HG02642 (cell line): ENCODE measurements at regions not wholly inside any gene's neighbourhood (a gene's known extent, or its start where the extent isn't known, plus 50 kb on each side); places are given as distances from the start of the nearest gene placed in this dataset.
"Not testable (repeated sequence)": the region's sequence is repeated elsewhere in the genome, so short reads cannot be mapped to it uniquely, and the experiment has no call there.

Experiments
- ATAC-seq: cut with Tn5 transposase; IDR thresholded peaks from one replicate; pipeline ENCODE4 v1.9.1; 2021; ENCODE audit warnings: mild to moderate bottlenecking; ENCODE audit not compliant: unreplicated experiment, poor library complexity

DNA sequence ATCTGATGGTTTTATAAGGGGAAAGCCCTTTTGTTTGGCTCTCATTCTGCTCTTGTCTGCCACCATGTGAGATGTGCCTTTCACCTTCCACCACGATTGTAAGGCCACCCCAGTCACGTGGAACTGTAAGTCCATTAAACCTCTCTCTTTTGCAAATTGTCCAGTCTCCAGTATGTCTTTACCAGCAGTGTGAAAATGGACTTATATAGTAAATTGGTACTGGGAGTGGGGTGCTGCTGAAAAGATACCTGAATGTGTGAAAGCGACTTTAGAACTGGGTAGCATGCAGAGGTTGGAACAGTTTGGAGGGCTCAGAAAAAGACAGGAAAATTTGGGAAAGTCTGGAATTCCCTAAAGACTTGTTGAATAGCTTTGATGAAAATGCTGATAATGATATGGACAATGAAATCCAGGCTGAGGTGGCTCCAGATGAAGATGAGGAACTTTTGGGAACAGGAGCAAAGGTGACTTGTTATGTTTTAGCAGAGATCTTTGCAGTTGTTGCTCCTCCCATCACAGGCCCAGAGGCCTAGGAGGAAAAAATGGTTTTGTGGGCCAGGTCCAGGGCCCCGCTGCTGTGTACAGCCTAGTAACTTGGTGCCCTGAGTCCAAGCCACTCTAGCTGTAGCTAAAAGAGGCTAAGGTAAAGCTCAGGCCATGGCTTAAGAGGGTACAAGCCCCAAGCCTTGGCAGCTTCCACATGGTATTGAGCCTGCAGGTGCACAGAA lies 275.7 kb upstream of the NPSR1 start:
- ATAC-seq, result no peak

DNA sequence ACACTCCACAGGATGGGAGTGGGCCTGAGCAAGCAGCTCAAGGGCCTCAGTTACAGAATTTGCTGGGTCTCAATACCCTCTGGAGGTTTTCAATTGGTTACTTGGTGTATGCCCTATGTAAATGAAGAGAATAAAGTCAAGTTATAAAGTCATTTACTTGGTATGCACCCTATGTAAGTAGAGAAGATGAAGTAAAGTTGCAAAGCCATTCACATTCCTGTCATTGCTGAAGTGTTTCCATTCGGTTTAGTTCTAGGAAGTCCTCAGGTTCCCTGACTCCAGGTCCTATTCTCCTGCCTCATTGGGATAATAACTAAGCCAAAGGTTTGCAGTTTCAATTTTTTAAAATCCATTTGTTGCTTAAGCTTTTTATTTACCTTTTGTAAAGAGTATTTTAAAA lies 272.6 kb upstream of the NPSR1 start:
- no peak for ATAC-seq

DNA sequence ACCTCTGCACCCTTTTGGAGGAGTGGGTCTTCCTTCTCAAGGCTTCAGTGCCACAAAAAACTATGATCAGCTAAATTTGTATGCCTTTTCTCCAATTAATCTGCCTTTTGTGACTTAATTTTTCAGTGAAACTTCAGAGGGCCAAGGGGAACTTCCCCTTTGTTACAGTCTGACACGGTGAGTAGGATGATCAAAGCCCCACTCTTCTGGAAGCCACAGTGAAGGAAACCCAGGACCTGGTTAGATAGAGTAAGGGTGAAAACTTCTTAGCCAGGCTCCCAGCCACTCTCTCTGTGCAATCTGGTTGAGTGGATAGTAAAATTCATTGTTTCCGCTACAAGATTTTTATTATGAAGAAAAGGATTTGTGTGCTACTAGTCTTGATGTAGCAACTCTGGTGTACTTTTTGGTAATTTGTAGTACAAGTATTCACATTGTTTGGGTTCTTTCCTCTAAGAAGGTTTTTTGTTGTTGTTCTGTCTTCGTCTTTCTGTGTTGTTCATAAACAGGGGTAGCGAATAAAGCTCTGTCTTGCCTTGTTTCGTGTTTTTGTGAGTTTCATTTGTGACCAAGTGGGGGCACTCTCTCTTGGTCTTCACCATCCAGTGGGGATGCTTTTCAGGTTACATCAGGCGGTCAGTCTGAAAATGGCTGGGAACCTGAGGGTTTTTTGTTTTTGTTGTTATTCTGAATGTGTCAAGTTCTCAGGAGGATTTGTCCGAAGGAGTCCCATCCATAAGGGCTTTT lies 268.5 kb upstream of the NPSR1 start:
- no peak for ATAC-seq

DNA sequence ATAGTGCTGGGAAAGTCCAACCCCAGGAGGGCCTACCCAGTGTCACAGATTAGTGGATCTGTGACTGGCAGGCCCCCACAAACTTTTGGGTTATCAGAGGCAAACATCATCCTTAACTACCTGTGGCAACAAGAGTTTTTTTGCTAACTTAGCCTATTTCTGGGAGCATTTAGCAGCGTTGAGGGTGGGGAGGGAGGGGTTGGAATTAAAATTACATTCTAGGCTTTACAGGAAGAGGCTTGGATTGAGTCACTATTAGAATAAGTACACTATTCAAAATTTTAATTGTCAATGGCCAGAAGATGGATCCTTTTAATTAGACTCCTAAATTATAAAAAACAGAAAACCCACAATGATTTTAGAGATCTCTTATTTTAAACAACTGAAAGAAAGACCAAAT lies 267.9 kb upstream of the NPSR1 start:
- no peak for ATAC-seq

DNA sequence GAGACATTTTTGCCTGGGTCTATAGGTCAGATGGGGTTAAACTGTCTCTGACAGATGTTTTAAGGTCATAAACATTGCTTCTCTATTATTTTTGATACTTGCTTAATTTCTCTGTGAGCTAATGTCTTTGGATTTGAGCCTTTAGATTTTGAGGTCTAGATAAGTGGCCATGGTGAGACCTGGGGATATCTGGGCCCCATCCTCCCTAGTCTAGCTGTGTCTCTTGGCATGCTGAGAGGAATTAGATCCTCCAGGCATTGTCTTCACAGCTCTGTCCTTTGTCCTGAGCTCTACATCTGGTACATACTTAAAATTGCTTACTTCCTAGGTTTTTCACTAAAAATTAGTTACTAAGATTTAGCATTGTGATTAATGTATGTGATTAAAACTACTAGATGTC lies 265.0 kb upstream of the NPSR1 start:
- ATAC-seq, result no peak

DNA sequence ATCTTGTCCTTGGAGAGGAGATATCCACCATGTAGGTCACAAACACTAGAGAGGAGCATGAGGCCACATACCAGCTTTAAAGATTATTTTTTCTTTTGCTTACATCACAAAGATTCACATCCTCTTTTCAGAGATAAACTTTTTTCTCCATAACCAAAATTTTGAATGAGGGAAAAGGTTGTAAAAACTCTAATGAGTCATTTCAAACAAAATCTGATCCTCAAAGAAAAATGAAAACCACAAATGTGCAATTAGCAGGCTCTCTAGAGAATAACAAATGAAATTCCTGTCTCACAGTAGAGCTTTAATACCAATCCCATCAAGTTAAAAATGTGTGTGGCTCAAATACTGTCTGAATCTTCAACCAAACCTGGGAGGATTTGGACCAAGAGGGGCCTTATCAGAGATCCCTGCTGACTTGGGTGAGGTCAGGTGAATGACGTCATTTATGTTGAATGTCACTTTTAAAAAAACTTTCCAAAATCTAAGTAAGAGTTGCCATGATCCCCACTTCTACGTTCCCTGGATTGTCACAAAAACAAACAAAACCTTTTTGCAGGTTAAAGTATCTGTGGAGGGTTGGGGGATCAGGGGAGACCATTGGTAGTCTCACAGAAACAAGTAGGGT lies 261.5 kb upstream of the NPSR1 start:
- no peak for ATAC-seq

DNA sequence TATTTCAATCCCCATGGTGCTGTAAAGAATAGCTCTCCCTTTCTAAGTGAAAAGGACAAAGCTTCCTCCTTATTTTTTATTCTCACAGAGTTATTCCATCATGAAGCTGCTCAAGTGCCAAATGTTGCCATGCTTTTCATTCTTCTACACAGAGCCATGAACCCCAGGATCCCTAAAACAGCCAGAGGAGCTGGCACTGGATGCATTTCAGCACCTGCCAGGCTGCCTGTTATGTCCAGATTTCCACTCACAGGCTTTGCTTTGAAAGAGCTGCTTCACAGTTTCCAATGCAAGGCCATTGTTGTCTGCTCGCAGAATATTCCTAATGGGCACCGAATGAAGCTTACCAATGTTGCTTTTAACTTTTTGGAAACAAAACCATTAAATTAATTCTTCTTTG lies 256.2 kb upstream of the NPSR1 start:
- no peak for ATAC-seq

DNA sequence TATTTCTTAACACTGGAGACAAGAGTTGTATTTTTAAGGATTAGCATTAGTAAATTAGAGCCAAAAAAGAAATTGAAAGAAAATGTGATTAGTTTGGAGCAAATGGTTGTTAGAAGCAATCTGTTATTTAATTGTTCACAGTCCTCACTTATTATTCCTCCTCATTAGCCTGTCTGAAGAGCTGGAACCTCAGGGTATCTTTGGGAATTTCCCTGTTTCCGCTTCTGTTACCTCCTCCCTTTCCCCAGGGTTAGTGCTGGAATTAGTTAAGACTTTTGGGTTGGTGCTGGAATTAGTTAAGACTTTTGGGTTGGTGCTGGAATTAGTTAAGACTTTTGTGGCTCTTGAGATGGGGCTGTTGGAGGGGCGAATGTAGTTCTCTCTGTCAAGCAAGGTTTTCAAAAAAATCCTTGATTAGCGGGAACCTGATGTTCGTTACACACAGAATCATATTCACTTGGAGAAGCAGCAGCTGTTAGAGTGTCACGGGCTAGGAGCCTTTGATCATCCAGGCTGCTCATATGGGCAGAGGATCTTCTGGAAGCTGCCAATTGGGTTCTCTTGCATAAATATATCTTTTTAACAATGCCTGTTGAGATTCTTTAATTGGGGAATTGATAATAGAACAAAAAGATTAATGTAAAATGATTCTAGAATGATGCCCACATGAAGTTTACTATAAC lies 251.0 kb upstream of the NPSR1 start:
- ATAC-seq, result no peak

DNA sequence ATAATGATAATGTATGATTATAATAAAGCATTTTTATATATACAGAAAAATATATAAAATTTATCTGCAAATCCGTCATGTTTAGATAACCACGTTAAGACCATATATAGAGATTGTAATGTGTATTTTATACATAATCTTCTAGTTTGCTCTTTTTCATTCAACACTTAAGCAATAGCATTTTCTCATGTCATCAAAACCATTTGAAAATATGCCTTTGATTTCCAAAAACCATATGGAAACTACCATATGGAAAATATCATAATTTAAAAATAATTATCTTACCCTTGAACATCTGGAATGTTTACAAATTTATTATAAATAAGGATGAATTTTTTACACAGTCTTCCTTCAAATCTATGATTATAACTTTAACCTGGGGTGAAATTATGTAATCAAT lies 250.4 kb upstream of the NPSR1 start:
- ATAC-seq, result no peak

DNA sequence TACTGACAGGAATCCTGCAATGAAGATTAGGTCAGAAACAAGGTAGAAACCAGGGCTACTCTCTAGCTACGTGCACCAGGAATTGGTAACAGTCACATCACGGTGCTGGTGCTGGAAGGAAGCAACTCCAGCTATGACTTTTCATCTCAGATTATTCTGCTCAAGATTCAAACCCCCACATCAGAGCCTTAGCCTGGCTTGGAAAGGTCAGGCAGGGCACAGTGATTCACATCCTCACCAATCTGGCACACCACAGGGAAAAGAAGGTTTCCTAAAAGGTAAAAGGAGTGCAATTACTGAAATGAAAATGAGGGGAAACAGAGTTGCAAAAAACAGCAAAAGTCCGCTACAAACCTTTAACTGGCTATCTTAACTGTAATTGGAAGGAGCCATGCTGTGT lies 240.2 kb upstream of the NPSR1 start:
- no peak for ATAC-seq

DNA sequence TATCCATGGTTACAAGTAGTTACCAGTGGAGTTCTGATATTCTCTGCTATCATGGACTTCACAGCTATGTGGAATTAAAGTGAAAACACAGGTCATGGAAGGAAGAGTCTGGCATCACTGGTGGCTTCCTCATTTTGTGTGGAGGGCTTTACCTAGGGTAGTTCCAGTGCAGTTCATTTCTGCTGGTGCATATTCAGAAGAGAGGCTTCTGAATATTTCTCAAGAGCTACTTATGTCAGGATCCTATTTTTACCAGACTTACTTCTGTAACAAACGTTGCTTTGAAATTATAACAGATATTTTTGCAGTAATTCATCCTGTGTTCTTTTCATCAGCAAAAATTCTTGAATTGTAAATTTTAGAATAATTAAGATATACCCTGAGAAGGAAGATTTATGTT lies 236.5 kb upstream of the NPSR1 start:
- no peak for ATAC-seq

DNA sequence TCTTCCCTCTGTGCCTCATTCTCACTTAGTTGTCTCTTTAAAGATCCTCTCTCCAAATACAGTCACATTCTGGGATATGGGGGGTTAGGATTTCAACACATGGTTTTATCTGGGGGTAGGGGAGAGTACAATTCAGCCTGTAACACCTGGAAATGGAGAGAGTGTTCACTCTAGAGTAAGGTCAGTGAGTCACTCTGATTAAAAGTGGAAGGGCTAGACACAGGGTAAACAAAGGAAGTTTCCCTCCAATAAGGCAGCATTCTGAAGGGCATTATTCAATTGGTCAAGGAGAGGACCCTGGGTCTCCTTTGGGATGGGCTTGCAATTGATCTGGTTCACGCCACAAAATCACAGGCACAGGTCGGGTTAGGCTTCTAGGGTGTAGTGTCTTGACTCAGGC lies 232.8 kb upstream of the NPSR1 start:
- ATAC-seq, result no peak

DNA sequence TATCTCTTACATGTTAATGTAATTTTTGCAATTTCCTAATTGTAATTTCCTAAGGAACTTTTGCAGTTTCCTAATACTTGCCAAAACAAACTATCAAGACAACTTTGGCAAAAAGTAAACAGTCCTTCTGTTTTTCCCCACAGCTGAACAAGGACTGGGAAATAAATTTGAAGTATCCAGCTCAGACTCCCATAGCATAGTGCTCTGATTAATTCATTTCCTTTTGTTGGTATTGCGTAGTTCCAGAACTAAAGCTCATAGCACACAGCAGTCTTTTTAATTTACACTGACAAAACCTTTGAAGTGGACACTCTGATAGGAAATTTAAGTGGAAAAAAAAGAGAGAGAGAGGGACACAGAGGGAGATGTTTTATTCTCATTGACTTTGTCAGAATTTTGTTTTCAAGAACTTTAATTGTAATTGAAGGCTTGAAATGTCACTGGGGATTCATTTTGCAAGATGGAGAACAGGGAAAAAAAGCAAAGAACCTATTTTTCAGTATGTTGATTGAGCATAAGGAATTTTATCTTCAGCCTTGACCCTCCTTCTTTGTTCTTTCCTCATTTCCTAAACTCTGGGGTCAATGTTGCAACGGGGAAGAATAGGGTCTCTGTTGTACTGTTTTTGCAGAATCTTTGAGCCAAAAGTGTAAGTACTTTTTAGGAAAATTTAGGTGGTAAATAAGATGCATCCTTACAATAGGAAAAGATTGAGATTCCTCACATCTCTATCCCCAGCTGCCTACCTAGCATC lies 232.2 kb upstream of the NPSR1 start:
- no peak for ATAC-seq

DNA sequence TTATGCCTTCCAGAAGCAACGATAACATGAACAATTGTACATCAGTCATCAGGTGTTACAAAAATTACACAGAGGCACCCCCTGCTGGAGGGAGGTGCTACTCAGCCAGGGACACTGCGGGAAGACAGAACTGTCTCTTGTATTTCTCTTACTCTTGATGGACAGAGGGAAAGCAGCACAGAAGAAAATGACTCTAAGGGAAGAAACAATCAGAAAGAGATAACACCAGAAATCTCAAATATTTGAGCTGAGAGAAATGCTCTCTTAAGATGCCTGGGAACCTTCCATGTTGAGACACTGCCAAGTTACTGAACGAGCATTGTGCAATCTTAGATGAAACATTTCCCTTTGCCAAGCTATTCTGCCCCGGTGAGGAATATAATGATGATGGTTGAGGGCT lies 227.6 kb upstream of the NPSR1 start:
- no peak for ATAC-seq

DNA sequence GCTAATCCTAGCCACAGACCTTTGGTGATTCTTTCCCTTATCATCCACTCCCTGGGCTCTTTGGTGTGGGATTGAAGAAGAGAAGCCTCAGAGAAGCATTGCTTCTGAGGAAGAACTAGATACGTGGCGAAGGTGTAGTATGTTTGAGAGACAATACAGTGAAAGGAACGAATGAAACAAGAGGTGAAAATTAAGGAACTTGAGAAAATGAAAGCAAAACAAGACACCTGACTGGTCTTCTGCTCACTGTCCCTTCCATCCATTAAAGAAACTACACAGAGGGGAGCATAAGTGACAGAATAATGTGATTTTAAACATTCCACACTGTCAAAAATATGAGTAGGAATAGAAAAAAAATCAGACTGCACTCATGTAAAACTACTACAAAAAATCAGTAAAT lies 219.6 kb upstream of the NPSR1 start:
- no peak for ATAC-seq

DNA sequence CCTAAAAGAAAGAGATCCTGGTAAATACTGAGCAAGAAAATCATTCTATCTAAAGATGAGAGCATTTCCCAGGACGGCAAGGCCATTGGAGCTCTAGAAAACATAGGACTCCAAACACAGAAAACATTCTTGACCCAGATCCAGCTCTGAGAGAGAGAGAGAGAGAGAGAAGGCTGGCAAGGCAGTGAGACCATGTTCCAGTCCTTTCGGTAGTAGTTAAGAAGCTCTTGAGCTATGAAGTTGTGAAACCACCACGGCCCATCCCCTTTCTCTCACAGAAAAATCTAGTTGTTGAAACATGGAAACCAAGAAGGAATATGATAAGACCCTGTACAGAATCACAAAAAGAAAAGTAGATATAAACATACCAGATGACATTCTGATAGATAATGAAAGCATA lies 212.4 kb upstream of the NPSR1 start:
- no peak for ATAC-seq

DNA sequence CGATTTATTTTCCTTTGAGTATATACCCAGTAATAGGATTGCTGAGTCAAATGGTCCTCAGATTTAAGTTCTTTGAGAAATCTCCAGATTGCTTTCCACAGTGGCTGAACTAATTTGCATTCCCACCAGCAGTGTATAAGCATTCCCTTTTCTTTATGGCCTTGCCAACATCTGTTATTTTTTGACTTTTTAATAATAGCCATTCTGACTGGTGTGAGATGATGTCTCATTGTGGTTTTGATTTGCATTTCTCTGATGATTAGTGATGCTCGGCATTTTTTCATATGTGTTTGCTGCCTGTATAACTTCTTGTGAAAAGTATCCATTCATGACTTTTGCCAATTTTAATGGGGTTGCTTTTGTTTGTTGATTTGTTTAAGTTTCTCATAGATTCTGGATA lies 209.5 kb upstream of the NPSR1 start:
- not testable (repeated sequence) for ATAC-seq

DNA sequence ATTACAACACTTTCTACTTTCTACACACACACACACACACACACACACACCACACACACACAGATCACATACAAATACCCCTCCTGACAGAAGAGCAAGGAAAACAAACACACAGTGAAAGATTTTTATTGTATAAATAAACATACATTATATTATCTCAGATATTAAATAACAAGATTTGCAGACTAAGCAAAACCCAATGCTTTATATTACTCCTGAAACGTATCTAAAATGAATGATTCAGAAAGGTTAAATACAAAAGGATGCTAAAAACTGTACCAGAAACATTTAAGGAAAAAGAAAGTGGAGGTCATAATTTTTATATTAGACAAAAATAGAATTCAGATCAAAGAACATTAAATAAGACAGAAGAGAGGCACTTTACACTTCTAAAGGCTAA lies 208.3 kb upstream of the NPSR1 start:
- ATAC-seq, result no peak

DNA sequence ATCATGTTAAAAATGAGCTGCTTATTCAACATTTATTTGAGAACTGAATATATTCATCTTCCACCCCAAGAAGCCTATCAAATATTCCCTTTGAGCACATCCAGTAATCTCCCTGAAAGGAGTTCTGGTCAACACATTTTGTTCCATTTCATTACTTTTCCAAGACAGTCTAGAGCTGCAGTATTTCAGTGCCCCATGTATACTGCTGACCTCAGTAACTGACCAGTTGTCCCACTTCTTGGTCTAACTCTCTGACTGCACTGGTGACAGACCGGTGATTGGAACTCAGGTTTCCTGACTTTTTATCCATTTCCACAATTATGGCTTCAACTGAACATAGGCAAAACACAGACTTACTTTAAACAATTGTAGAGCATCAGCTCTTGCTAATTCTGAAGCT lies 206.8 kb upstream of the NPSR1 start:
- ATAC-seq, result no peak

DNA sequence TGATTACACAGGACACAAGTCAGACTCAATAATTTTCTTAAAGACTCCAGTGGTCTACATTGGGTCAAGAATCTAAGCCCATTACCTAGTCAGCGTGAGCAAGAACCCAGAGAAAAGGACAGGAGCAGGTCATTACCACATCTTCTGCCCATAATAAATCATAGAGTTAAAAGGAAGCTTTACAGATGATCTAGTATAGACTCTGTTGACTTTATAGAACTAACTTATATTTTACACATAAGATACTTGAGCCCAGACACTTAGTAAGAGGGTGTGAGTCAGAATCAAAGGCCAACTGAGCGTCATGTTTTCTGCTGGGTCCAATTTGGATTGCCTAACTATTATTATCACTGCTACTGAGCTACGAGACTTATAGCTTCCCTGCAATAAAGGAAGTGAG lies 206.1 kb upstream of the NPSR1 start:
- ATAC-seq, result no peak
